Vagina (tissue), 2 donors: ENCODE measurements at regions not wholly inside any gene's neighbourhood (a gene's known extent, or its start where the extent isn't known, plus 50 kb on each side); places are given as distances from the start of the nearest gene placed in this dataset.

Experiments used
- DNase-seq, 2 donors: peaks; one replicate each; pipeline ENCODE4 v3.0.0-alpha.2; 2017; ENCODE audit errors: extremely low spot score in 2 of 2
- H3K27ac ChIP-seq: fragments of 200-600 bp; sonication (generic); one replicate; pipeline ENCODE4 v1.5.1; 2019
- H3K27me3 ChIP-seq: fragments of 200-600 bp; sonication (generic); one replicate; pipeline ENCODE4 v1.5.1; 2019
- H3K36me3 ChIP-seq, 2 donors: fragments of 200-600 bp; sonication (generic); one replicate each; pipeline ENCODE4 v1.5.1; 2017 to 2019
- H3K4me1 ChIP-seq: fragments of 200-600 bp; sonication (generic); one replicate; pipeline ENCODE4 v1.5.1; 2019
- H3K4me3 ChIP-seq, 2 donors: fragments of 200-600 bp; sonication (generic); 1 replicate in 1 of 2; 2 replicates in 1 of 2; pipeline ENCODE4 v1.5.1; 2016 to 2019
- H3K9me3 ChIP-seq: fragments of 200-600 bp; sonication (generic); one replicate; pipeline ENCODE4 v1.5.1; 2019
- CTCF ChIP-seq, 3 experiments: fragments of 450-650 bp in 2 of 3; fragments of 200-600 bp in 1 of 3; sonication (generic) in 1 of 3; IDR thresholded peaks; one replicate each; pipeline ENCODE4 v1.5.1; 2017 to 2019; ENCODE audit warnings: antibody characterized with exemption in 3 of 3, mild to moderate bottlenecking in 2 of 3, moderate library complexity in 2 of 3
- POLR2A ChIP-seq, 2 donors: fragments of 450-650 bp; IDR thresholded peaks; one replicate each; pipeline ENCODE4 v1.6.1; 2017; ENCODE audit warnings: antibody characterized with exemption in 2 of 2, mild to moderate bottlenecking in 2 of 2, moderate library complexity in 2 of 2
- POLR2AphosphoS5 ChIP-seq, 2 donors: sonication (generic); formaldehyde crosslinking; IDR thresholded peaks; one replicate each; pipeline ENCODE4 v1.9.0; 2017; ENCODE audit warnings: antibody characterized with exemption in 2 of 2, mild to moderate bottlenecking in 2 of 2, low read depth in 1 of 2; ENCODE audit not compliant: insufficient read depth in 1 of 2
- intact Hi-C: fragments of 100-400 bp; cut with DNase I; formaldehyde crosslinking; loops from one replicate; pipeline ENCODE4 v1.15.1; 2023

- DNase-seq = no peak
- intact Hi-C loops = no loop called here
- H3K27me3 ChIP-seq = no peaks in the 10 kb centered on the region
- no peak overlapping the region for H3K27ac ChIP-seq
- TF ChIP-seq POLR2AphosphoS5 (IDR thresholded peaks at IDR 0.05; ENCODE audit: insufficient read depth in 1 of 2, low read depth in 1 of 2) = no peak
- TF ChIP-seq POLR2A (IDR thresholded peaks at IDR 0.05) = no peak
- TF ChIP-seq CTCF (IDR thresholded peaks at IDR 0.05) = no peak
- H3K36me3 ChIP-seq = no peaks in the 10 kb centered on the region
- H3K4me1 ChIP-seq = no peaks in the 10 kb centered on the region
- no peaks in the 10 kb centered on the region for H3K9me3 ChIP-seq
- H3K4me3 ChIP-seq = no peak overlapping the region
Observed at GRCh38 chr6:76677017-76677416, 604.6 kb upstream of the IMPG1 start.

- no peak for TF ChIP-seq POLR2A (IDR thresholded peaks at IDR 0.05)
- TF ChIP-seq CTCF (IDR thresholded peaks at IDR 0.05) = no peak
- no peak for TF ChIP-seq POLR2AphosphoS5 (IDR thresholded peaks at IDR 0.05; ENCODE audit: insufficient read depth in 1 of 2, low read depth in 1 of 2)
- H3K27me3 ChIP-seq = no peaks in the 10 kb centered on the region
- no peak overlapping the region for H3K4me3 ChIP-seq
- DNase-seq = no peak
- H3K27ac ChIP-seq = no peak overlapping the region
- H3K36me3 ChIP-seq = no peaks in the 10 kb centered on the region
- no peaks in the 10 kb centered on the region for H3K9me3 ChIP-seq
- H3K4me1 ChIP-seq = no peaks in the 10 kb centered on the region
- intact Hi-C loops = no loop called here
Observed at GRCh38 chr6:76671751-76672150, 599.3 kb upstream of the IMPG1 start.

- intact Hi-C loops = no loop called here
- TF ChIP-seq POLR2A (IDR thresholded peaks at IDR 0.05) (no peak), POLR2AphosphoS5 (IDR thresholded peaks at IDR 0.05; ENCODE audit: insufficient read depth in 1 of 2, low read depth in 1 of 2) (no peak), CTCF (IDR thresholded peaks at IDR 0.05) (no peak)
- no peaks in the 10 kb centered on the region for H3K36me3 ChIP-seq
- H3K4me3 ChIP-seq = no peak overlapping the region
- no peaks in the 10 kb centered on the region for H3K4me1 ChIP-seq
- no peaks in the 10 kb centered on the region for H3K27me3 ChIP-seq
- DNase-seq = no peak
- no peaks in the 10 kb centered on the region for H3K9me3 ChIP-seq
- H3K27ac ChIP-seq = no peak overlapping the region
Observed at GRCh38 chr6:76644231-76644630, 571.8 kb upstream of the IMPG1 start.

GRCh38 chr6:76639941-76640340, 567.5 kb upstream of the IMPG1 start:
- no peaks in the 10 kb centered on the region for H3K9me3 ChIP-seq
- no peaks in the 10 kb centered on the region for H3K4me1 ChIP-seq
- no peaks in the 10 kb centered on the region for H3K36me3 ChIP-seq
- DNase-seq = no peak
- H3K27ac ChIP-seq = no peak overlapping the region
- no peak for TF ChIP-seq CTCF (IDR thresholded peaks at IDR 0.05)
- no peak for TF ChIP-seq POLR2AphosphoS5 (IDR thresholded peaks at IDR 0.05; ENCODE audit: insufficient read depth in 1 of 2, low read depth in 1 of 2)
- TF ChIP-seq POLR2A (IDR thresholded peaks at IDR 0.05) = no peak
- H3K4me3 ChIP-seq = no peak overlapping the region
- intact Hi-C loops = no loop called here
- no peaks in the 10 kb centered on the region for H3K27me3 ChIP-seq

- no peaks in the 10 kb centered on the region for H3K4me1 ChIP-seq
- H3K27ac ChIP-seq = no peak overlapping the region
- no peak for DNase-seq
- intact Hi-C loops = no loop called here
- H3K27me3 ChIP-seq = no peaks in the 10 kb centered on the region
- H3K36me3 ChIP-seq = no peaks in the 10 kb centered on the region
- TF ChIP-seq POLR2AphosphoS5 (IDR thresholded peaks at IDR 0.05; ENCODE audit: insufficient read depth in 1 of 2, low read depth in 1 of 2) (no peak), POLR2A (IDR thresholded peaks at IDR 0.05) (no peak)
- H3K4me3 ChIP-seq = no peak overlapping the region
- no peaks in the 10 kb centered on the region for H3K9me3 ChIP-seq
Observed at GRCh38 chr6:76634695-76635094, 562.2 kb upstream of the IMPG1 start.

- Histone ChIP-seq H3K4me1 (no peaks in the 10 kb centered on the region), H3K36me3 (no peaks in the 10 kb centered on the region), H3K4me3 (no peak overlapping the region), H3K9me3 (no peaks in the 10 kb centered on the region), H3K27ac (no peak overlapping the region), H3K27me3 (no peaks in the 10 kb centered on the region)
- no peak for DNase-seq
- no peak for TF ChIP-seq POLR2A (IDR thresholded peaks at IDR 0.05)
- TF ChIP-seq CTCF (IDR thresholded peaks at IDR 0.05) = no peak
- no peak for TF ChIP-seq POLR2AphosphoS5 (IDR thresholded peaks at IDR 0.05; ENCODE audit: insufficient read depth in 1 of 2, low read depth in 1 of 2)
- intact Hi-C loops = no loop called here
Observed at GRCh38 chr6:76633259-76633658, 560.8 kb upstream of the IMPG1 start.
